IPS DF 6.9 (cell line): ENCODE measurements at regions not wholly inside any gene's neighbourhood (a gene's known extent, or its start where the extent isn't known, plus 50 kb on each side); places are given as distances from the start of the nearest gene placed in this dataset.

Source experiments
- DNase-seq: peaks from one replicate; pipeline ENCODE4 v3.0.0-alpha.2; 2013; ENCODE audit warnings: low read depth, low spot score
- H3K27ac ChIP-seq: one replicate; pipeline ENCODE4 v1.5.1; 2013; ENCODE audit warnings: low read length, control low read depth
- H3K27me3 ChIP-seq: 2 replicates; pipeline ENCODE4 v1.6.1; 2013; ENCODE audit warnings: mild to moderate bottlenecking, low read length; ENCODE audit not compliant: control insufficient read depth, insufficient read depth
- H3K36me3 ChIP-seq: 2 replicates; pipeline ENCODE4 v1.6.1; 2013; ENCODE audit warnings: low read length; ENCODE audit not compliant: control insufficient read depth, insufficient read depth
- H3K4me1 ChIP-seq: 2 replicates; pipeline ENCODE4 v1.6.1; 2013; ENCODE audit warnings: low read length; ENCODE audit not compliant: control insufficient read depth, insufficient read depth
- H3K4me3 ChIP-seq: 2 replicates; pipeline ENCODE4 v1.5.1; 2013; ENCODE audit warnings: mild to moderate bottlenecking, low read length
- H3K9me3 ChIP-seq: 2 replicates; pipeline ENCODE4 v1.6.1; 2013; ENCODE audit warnings: low read length, inconsistent platforms; ENCODE audit not compliant: control insufficient read depth, insufficient read depth
- WGBS: extraction: QIAGEN DNeasy Blood & Tissue Kit; methylation state at CpG from one replicate; pipeline ENCODE4 v1.1.7; 2013; ENCODE audit warnings: mixed read lengths, missing lambda C conversion rate; ENCODE audit not compliant: insufficient read length, insufficient coverage; 5-methylcytosine and 5-hydroxymethylcytosine counted together

GRCh38 chr21:31403596-31404333 lies 59.7 kb upstream of the TIAM1 start:
- H3K27me3 ChIP-seq = no peaks in the 10 kb centered on the region
- WGBS = no CpG with 5 or more reads among the region's 6 CpGs
- no peak overlapping the region for H3K27ac ChIP-seq
- no peak for DNase-seq
- H3K36me3 ChIP-seq = no peaks in the 10 kb centered on the region
- H3K9me3 ChIP-seq = no peaks in the 10 kb centered on the region
- H3K4me3 ChIP-seq = no peak overlapping the region
- H3K4me1 ChIP-seq = no peaks in the 10 kb centered on the region

GRCh38 chr21:31399591-31399990 lies 55.5 kb upstream of the TIAM1 start:
- no peak overlapping the region for H3K27ac ChIP-seq
- H3K4me1 ChIP-seq = no peaks in the 10 kb centered on the region
- no peak overlapping the region for H3K4me3 ChIP-seq
- WGBS = no CpG with 5 or more reads among the region's 2 CpGs
- H3K9me3 ChIP-seq = no peaks in the 10 kb centered on the region
- H3K27me3 ChIP-seq = no peaks in the 10 kb centered on the region
- DNase-seq = no peak
- no peaks in the 10 kb centered on the region for H3K36me3 ChIP-seq

GRCh38 chr21:31398574-31398973 lies 54.5 kb upstream of the TIAM1 start:
- Histone ChIP-seq H3K4me3 (no peak overlapping the region), H3K27ac (no peak overlapping the region), H3K36me3 (no peaks in the 10 kb centered on the region), H3K9me3 (no peaks in the 10 kb centered on the region), H3K4me1 (no peaks in the 10 kb centered on the region), H3K27me3 (no peaks in the 10 kb centered on the region)
- DNase-seq = no peak
- WGBS = no CpG with 5 or more reads among the region's 5 CpGs

GRCh38 chr21:31397939-31398338 lies 53.9 kb upstream of the TIAM1 start:
- Histone ChIP-seq H3K27me3 (no peaks in the 10 kb centered on the region), H3K9me3 (no peaks in the 10 kb centered on the region), H3K27ac (no peak overlapping the region), H3K4me1 (no peaks in the 10 kb centered on the region), H3K36me3 (no peaks in the 10 kb centered on the region), H3K4me3 (no peak overlapping the region)
- no peak for DNase-seq
- WGBS = no CpG with 5 or more reads among the region's 1 CpG

- Histone ChIP-seq H3K36me3 (no peaks in the 10 kb centered on the region), H3K4me1 (no peaks in the 10 kb centered on the region), H3K9me3 (no peaks in the 10 kb centered on the region), H3K27ac (no peak overlapping the region), H3K27me3 (no peaks in the 10 kb centered on the region), H3K4me3 (no peak overlapping the region)
- no CpG with 5 or more reads among the region's 5 CpGs for WGBS
- DNase-seq = no peak
These were observed 53.5 kb upstream of the TIAM1 start for GRCh38 chr21:31397515-31397926.

GRCh38 chr21:31397030-31397429 lies 53.0 kb upstream of the TIAM1 start:
- DNase-seq = no peak
- no peaks in the 10 kb centered on the region for H3K36me3 ChIP-seq
- H3K27ac ChIP-seq = no peak overlapping the region
- no peaks in the 10 kb centered on the region for H3K27me3 ChIP-seq
- no peaks in the 10 kb centered on the region for H3K9me3 ChIP-seq
- H3K4me1 ChIP-seq = no peaks in the 10 kb centered on the region
- no peak overlapping the region for H3K4me3 ChIP-seq
- WGBS = no CpG with 5 or more reads among the region's 5 CpGs

- no CpG with 5 or more reads among the region's 4 CpGs for WGBS
- Histone ChIP-seq H3K4me1 (no peaks in the 10 kb centered on the region), H3K27ac (no peak overlapping the region), H3K4me3 (no peak overlapping the region), H3K36me3 (no peaks in the 10 kb centered on the region), H3K27me3 (no peaks in the 10 kb centered on the region), H3K9me3 (no peaks in the 10 kb centered on the region)
- no peak for DNase-seq
These were observed 52.3 kb upstream of the TIAM1 start for GRCh38 chr21:31396399-31396798.

- H3K4me1 ChIP-seq = no peaks in the 10 kb centered on the region
- H3K27me3 ChIP-seq = no peaks in the 10 kb centered on the region
- H3K4me3 ChIP-seq = no peak overlapping the region
- no peak overlapping the region for H3K27ac ChIP-seq
- no peak for DNase-seq
- H3K9me3 ChIP-seq = no peaks in the 10 kb centered on the region
- H3K36me3 ChIP-seq = no peaks in the 10 kb centered on the region
- WGBS = no CpG with 5 or more reads among the region's 2 CpGs
These were observed 51.7 kb upstream of the TIAM1 start for GRCh38 chr21:31395791-31396190.

GRCh38 chr21:31395268-31395667 lies 51.2 kb upstream of the TIAM1 start:
- H3K4me1 ChIP-seq = no peaks in the 10 kb centered on the region
- H3K27ac ChIP-seq = no peak overlapping the region
- H3K36me3 ChIP-seq = no peaks in the 10 kb centered on the region
- H3K4me3 ChIP-seq = no peak overlapping the region
- no peak for DNase-seq
- H3K27me3 ChIP-seq = no peaks in the 10 kb centered on the region
- H3K9me3 ChIP-seq = no peaks in the 10 kb centered on the region
- no CpG with 5 or more reads among the region's 9 CpGs for WGBS

GRCh38 chr21:31394309-31394708 lies 50.2 kb upstream of the TIAM1 start:
- Histone ChIP-seq H3K27ac (no peak overlapping the region), H3K4me3 (no peak overlapping the region), H3K27me3 (no peaks in the 10 kb centered on the region), H3K4me1 (no peaks in the 10 kb centered on the region), H3K9me3 (no peaks in the 10 kb centered on the region), H3K36me3 (no peaks in the 10 kb centered on the region)
- DNase-seq = no peak
- WGBS = no CpG with 5 or more reads among the region's 5 CpGs
